Ascending aorta (tissue), 2 donors: ENCODE measurements at regions not wholly inside any gene's neighbourhood (a gene's known extent, or its start where the extent isn't known, plus 50 kb on each side); places are given as distances from the start of the nearest gene placed in this dataset.

Source experiments
- DNase-seq, 2 donors: peaks; one replicate each; pipeline ENCODE4 v3.0.0-alpha.2; 2019; ENCODE audit warnings: low spot score in 2 of 2
- H3K27ac ChIP-seq, 2 donors: fragments of 200-600 bp; sonication (generic); one replicate each; pipeline ENCODE4 v1.5.1; 2016 to 2017; ENCODE audit warnings: mild to moderate bottlenecking in 1 of 2
- H3K27me3 ChIP-seq: fragments of 200-600 bp; sonication (generic); one replicate; pipeline ENCODE4 v1.5.1; 2017
- H3K36me3 ChIP-seq, 2 donors: fragments of 200-600 bp; sonication (generic); one replicate each; pipeline ENCODE4 v1.5.1; 2016
- H3K4me1 ChIP-seq, 2 donors: fragments of 200-600 bp; sonication (generic); one replicate each; pipeline ENCODE4 v1.5.1; 2016 to 2017; ENCODE audit warnings: mild to moderate bottlenecking in 1 of 2
- H3K4me3 ChIP-seq, 2 donors: fragments of 200-600 bp; sonication (generic); one replicate each; pipeline ENCODE4 v1.5.1; 2016 to 2017; ENCODE audit warnings: mild to moderate bottlenecking in 1 of 2
- H3K9me3 ChIP-seq, 2 donors: fragments of 200-600 bp; sonication (generic); one replicate each; pipeline ENCODE4 v1.5.1; 2016
- CTCF ChIP-seq, 3 experiments: fragments of 200-600 bp in 2 of 3; fragments of 450-650 bp in 1 of 3; sonication (generic) in 2 of 3; IDR thresholded peaks; one replicate each; pipeline ENCODE4 v1.5.1; 2016 to 2019; ENCODE audit warnings: antibody characterized with exemption in 3 of 3, mild to moderate bottlenecking in 1 of 3, moderate library complexity in 1 of 3
- intact Hi-C: fragments of 100-400 bp; cut with DNase I; formaldehyde crosslinking; loops from one replicate; pipeline ENCODE4 v1.15.1; 2023

- no peak for DNase-seq
- Histone ChIP-seq H3K4me3 (no peak overlapping the region), H3K9me3 (no peaks in the 10 kb centered on the region), H3K27ac (no peak overlapping the region), H3K36me3 (no peaks in the 10 kb centered on the region), H3K4me1 (no peaks in the 10 kb centered on the region), H3K27me3 (no peaks in the 10 kb centered on the region)
- intact Hi-C loops: no loop called here
- TF ChIP-seq CTCF (IDR thresholded peaks at IDR 0.05): no peak
Measured at GRCh38 chr1:187413405-187414169, 584.8 kb downstream of the PLA2G4A start.

- H3K9me3 ChIP-seq: no peaks in the 10 kb centered on the region
- H3K4me1 ChIP-seq: no peaks in the 10 kb centered on the region
- no peak overlapping the region for H3K27ac ChIP-seq
- DNase-seq: no peak
- H3K36me3 ChIP-seq: no peaks in the 10 kb centered on the region
- intact Hi-C loops: no loop called here
- no peaks in the 10 kb centered on the region for H3K27me3 ChIP-seq
- H3K4me3 ChIP-seq: no peak overlapping the region
- TF ChIP-seq CTCF (IDR thresholded peaks at IDR 0.05): no peak
Measured at GRCh38 chr1:187415065-187415464, 586.3 kb downstream of the PLA2G4A start.

GRCh38 chr1:187417520-187417919 is 588.8 kb downstream of the PLA2G4A start:
- H3K9me3 ChIP-seq: no peaks in the 10 kb centered on the region
- H3K36me3 ChIP-seq: no peaks in the 10 kb centered on the region
- H3K4me3 ChIP-seq: no peak overlapping the region
- no peak overlapping the region for H3K27ac ChIP-seq
- no peak for TF ChIP-seq CTCF (IDR thresholded peaks at IDR 0.05)
- H3K4me1 ChIP-seq: no peaks in the 10 kb centered on the region
- intact Hi-C loops: no loop called here
- DNase-seq: no peak
- no peaks in the 10 kb centered on the region for H3K27me3 ChIP-seq

GRCh38 chr1:187433598-187433997 is 604.8 kb downstream of the PLA2G4A start:
- no peak for DNase-seq
- Histone ChIP-seq H3K27me3 (no peaks in the 10 kb centered on the region), H3K9me3 (no peaks in the 10 kb centered on the region), H3K36me3 (no peaks in the 10 kb centered on the region), H3K4me1 (no peaks in the 10 kb centered on the region), H3K27ac (no peak overlapping the region), H3K4me3 (no peak overlapping the region)
- TF ChIP-seq CTCF (IDR thresholded peaks at IDR 0.05): no peak
- intact Hi-C loops: no loop called here

GRCh38 chr1:187442603-187443002 is 613.9 kb downstream of the PLA2G4A start:
- no peak for TF ChIP-seq CTCF (IDR thresholded peaks at IDR 0.05)
- intact Hi-C loops: no loop called here

More at GRCh38 chr1:187442603-187443002, 613.9 kb downstream of the PLA2G4A start:
- no peaks in the 10 kb centered on the region for H3K27me3 ChIP-seq
- no peaks in the 10 kb centered on the region for H3K4me1 ChIP-seq
- no peak overlapping the region for H3K4me3 ChIP-seq
- DNase-seq: no peak
- H3K36me3 ChIP-seq: no peaks in the 10 kb centered on the region
- H3K9me3 ChIP-seq: no peaks in the 10 kb centered on the region
- H3K27ac ChIP-seq: no peak overlapping the region
